Lung (tissue), 11 donors: ENCODE measurements at regions not wholly inside any gene's neighbourhood (a gene's known extent, or its start where the extent isn't known, plus 50 kb on each side); places are given as distances from the start of the nearest gene placed in this dataset.

Source experiments
- ATAC-seq: fragments of 200-7000 bp; cut with Tn5 transposase; one replicate; pipeline ENCODE4 v1.9.1; 2020; ENCODE audit warnings: moderate number of reproducible peaks; ENCODE audit not compliant: insufficient read depth, low FRiP score
- DNase-seq, 3 donors: peaks; one replicate each; pipeline ENCODE4 v3.0.0-alpha.2; 2013 to 2017
- H3K27ac ChIP-seq, 2 donors: one replicate each; pipeline ENCODE4 v1.5.1; 2013; ENCODE audit warnings: mild to moderate bottlenecking in 2 of 2, moderate library complexity in 2 of 2, control low read depth in 1 of 2, inconsistent platforms in 1 of 2, low read depth in 1 of 2, low read length in 1 of 2
- H3K27me3 ChIP-seq, 3 donors: one replicate each; pipeline ENCODE4 v1.5.1; 2013; ENCODE audit warnings: low read length in 2 of 3; ENCODE audit not compliant: control insufficient read depth in 3 of 3, insufficient read depth in 3 of 3
- H3K36me3 ChIP-seq, 4 donors: one replicate each; pipeline ENCODE4 v1.5.1; 2013; ENCODE audit warnings: low read length in 4 of 4, mild to moderate bottlenecking in 1 of 4, moderate library complexity in 1 of 4; ENCODE audit not compliant: control insufficient read depth in 4 of 4, insufficient read depth in 4 of 4
- H3K4me1 ChIP-seq, 5 donors: one replicate each; pipeline ENCODE4 v1.5.1; 2013; ENCODE audit warnings: low read length in 5 of 5, mild to moderate bottlenecking in 2 of 5, moderate library complexity in 1 of 5; ENCODE audit not compliant: control insufficient read depth in 5 of 5, insufficient read depth in 5 of 5
- H3K4me3 ChIP-seq: one replicate; pipeline ENCODE4 v1.5.1; 2013; ENCODE audit warnings: mild to moderate bottlenecking, control low read depth, moderate library complexity
- H3K9ac ChIP-seq, 2 donors: one replicate each; pipeline ENCODE4 v1.5.1; 2013; ENCODE audit warnings: low read length in 2 of 2, control low read depth in 1 of 2; ENCODE audit not compliant: insufficient read depth in 1 of 2
- H3K9me3 ChIP-seq, 4 donors: one replicate each; pipeline ENCODE4 v1.5.1; 2013; ENCODE audit warnings: low read length in 3 of 4, mild to moderate bottlenecking in 1 of 4, moderate library complexity in 1 of 4; ENCODE audit not compliant: control insufficient read depth in 4 of 4, insufficient read depth in 3 of 4
- CTCF ChIP-seq: IDR thresholded peaks from 2 replicates; pipeline ENCODE4 v1.5.1; 2012; ENCODE audit warnings: mild to moderate bottlenecking; ENCODE audit errors: control extremely low read depth, extremely low read depth
- WGBS, 2 donors: extraction: QIAGEN DNeasy Blood & Tissue Kit; methylation state at CpG; one replicate each; pipeline ENCODE4 v1.1.7; 2013; 5-methylcytosine and 5-hydroxymethylcytosine counted together
- donor health status: control.
- donor health status: control.
- donor health status: Bipolar disorder and iron deficiency.
- donor health status: healthy.
- donor health status: DM: yes; HTN: yes; CAD: no.

DNA sequence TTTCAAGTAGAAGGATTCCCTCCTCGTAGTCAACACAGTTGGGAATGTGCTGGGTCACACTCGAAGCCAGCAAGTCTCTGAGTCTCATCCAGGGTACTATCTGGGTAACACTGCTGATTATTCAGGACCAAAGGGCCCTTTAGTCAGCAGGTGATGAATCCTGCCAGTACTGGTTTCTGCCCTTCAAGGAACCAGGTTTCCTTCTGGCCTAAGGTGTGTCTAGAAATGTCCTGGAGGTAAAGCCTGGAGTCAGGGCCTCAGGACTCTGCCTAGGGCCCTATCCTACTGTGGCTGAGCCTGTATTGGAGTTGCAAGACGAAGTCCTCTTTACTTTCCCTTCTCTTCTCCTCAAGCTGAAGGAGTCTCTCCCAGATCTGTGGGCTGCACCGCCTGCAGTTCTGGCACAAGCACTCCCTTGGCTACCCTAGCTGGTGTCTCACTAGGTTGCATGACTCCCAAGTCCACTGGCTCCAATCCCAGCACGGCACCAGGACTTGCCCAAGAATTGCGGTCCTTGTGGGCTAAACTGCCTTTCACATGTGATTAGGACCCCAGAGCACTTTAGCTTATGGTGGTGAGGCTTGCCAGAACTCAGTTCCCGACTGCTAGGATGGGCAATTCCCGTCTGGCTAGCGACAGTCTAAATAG, 193.7 kb upstream of the PDE3A start:
- no peaks in the 10 kb centered on the region for H3K9me3 ChIP-seq
- no peak for TF ChIP-seq CTCF
- no peak overlapping the region for H3K9ac ChIP-seq
- ATAC-seq (no peak), DNase-seq (no peak)
- WGBS, 2 donors = 90 to 94% methylated on average over 9 of the region's 9 CpGs
- no peak overlapping the region for H3K27ac ChIP-seq
- no peak overlapping the region for H3K4me3 ChIP-seq
- H3K27me3 ChIP-seq = no peaks in the 10 kb centered on the region
- H3K36me3 ChIP-seq = no peaks in the 10 kb centered on the region
- no peaks in the 10 kb centered on the region for H3K4me1 ChIP-seq

GRCh38 chr12:20175704-20176388, 192.5 kb upstream of the PDE3A start:
- Histone ChIP-seq H3K27me3 (no peaks in the 10 kb centered on the region), H3K9me3 (no peaks in the 10 kb centered on the region), H3K27ac (no peak overlapping the region), H3K4me1 (no peaks in the 10 kb centered on the region), H3K36me3 (no peaks in the 10 kb centered on the region), H3K9ac (no peak overlapping the region), H3K4me3 (no peak overlapping the region)
- ATAC-seq (no peak), DNase-seq (no peak)
- 92 to 95% methylated on average over 3 of the region's 3 CpGs for WGBS, 2 donors
- no peak for TF ChIP-seq CTCF

DNA sequence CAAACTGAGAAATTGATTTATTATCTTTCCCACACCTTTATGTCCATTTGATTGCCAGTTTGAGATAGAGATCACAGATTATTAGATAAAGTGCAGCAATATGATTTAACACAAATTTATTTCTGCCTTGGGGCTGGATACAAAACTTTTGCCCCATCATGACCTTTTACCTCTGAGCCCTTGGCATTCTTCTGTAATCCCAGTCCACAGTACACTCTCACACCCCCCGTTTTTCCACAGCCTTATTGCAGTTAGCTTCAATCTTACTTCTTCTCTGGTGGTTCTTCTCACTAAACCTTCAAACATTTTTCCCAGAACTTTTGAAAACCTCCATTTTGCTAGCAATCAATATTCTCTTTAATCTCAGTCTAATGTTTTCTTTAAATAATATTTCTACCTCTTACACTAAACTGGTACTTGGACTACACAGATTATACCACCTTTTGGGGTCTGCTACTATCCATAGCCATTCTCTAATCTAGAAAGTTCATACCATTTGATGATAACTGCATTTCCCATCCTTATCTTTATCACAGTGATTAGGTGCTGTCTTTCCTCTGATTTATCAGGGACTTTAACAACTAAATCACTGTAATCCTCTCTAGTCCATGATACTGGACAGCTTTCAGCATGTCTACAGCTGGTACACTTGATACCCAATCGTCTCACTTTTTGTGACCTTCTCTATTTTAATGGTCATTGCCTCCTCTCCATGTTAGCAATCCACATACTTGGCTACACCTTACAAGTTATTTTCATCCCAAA, 186.7 kb upstream of the PDE3A start:
- no peak overlapping the region for H3K27ac ChIP-seq
- H3K9ac ChIP-seq = no peak overlapping the region
- no peak overlapping the region for H3K4me3 ChIP-seq
- H3K36me3 ChIP-seq = no peaks in the 10 kb centered on the region
- H3K9me3 ChIP-seq = no peaks in the 10 kb centered on the region
- H3K4me1 ChIP-seq = no peaks in the 10 kb centered on the region
- ATAC-seq (no peak), DNase-seq (no peak)
- WGBS, 2 donors = 75 to 84% methylated on average over 2 of the region's 2 CpGs
- TF ChIP-seq CTCF = no peak
- no peaks in the 10 kb centered on the region for H3K27me3 ChIP-seq
